ENCODE measurements at regions not wholly inside any gene's neighbourhood (a gene's known extent, or its start where the extent isn't known, plus 50 kb on each side); places are given as distances from the start of the nearest gene placed in this dataset.

DNA sequence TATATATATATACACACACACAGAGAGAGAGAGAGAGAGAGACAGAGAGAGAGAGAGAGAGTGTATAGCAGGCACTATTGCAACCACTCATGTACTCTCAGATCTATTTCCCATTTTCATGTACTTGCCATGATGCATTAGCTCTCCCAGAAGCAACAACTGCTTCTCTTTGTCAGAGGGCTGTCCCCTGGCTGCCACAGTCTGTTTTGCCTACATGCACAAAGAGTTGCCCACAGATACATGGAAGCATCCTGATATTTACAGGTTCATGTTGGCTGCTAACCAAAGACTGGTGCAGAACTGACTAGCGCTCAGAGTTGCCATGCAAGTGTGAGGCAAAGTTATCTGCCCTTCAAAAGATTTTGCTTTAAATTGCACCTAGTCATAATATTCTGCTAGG lies 469.3 kb upstream of the ZNF804A start:
- Histone ChIP-seq H3K9ac (ENCODE audit: low read length) (no peak overlapping the region), H3K9me3 (ENCODE audit: control insufficient read depth in 1 of 2, insufficient read depth in 1 of 2, low read depth in 1 of 2, low read length in 2 of 2) (no peaks in the 10 kb centered on the region), H3K4me1 (ENCODE audit: control insufficient read depth in 1 of 2, insufficient read depth in 2 of 2, low read length in 2 of 2) (no peaks in the 10 kb centered on the region), H3K27ac (ENCODE audit: low read depth, low read length) (no peak overlapping the region), H4K20me1 (ENCODE audit: insufficient read depth) (no peaks in the 10 kb centered on the region), H3K79me2 (ENCODE audit: insufficient read depth, low read length) (no peaks in the 10 kb centered on the region), H3K9me2 (ENCODE audit: insufficient read depth) (no peaks in the 10 kb centered on the region), H3K4me2 (ENCODE audit: low read length) (no peak overlapping the region), H3K36me3 (ENCODE audit: control insufficient read depth in 1 of 2, insufficient read depth in 2 of 2, low read length in 2 of 2) (no peaks in the 10 kb centered on the region), H3K27me3 (ENCODE audit: insufficient read depth, low read length) (no peaks in the 10 kb centered on the region), H3K4me3 (replicated peaks in 1 of 2; ENCODE audit: low read depth in 1 of 2, low read length in 2 of 2) (no peak overlapping the region), H2AFZ (ENCODE audit: low read depth, low read length, poor library complexity, severe bottlenecking) (no peak overlapping the region)
- ChIA-PET POLR2A (no interaction called here), CTCF (no interaction called here), RAD21 (ENCODE audit: low non-redundant PET in 1 of 2, low total read pairs in 2 of 2, uncharacterized antibody in 2 of 2, unreplicated experiment in 2 of 2) (no interaction called here)
- DNase-seq (ENCODE audit: low read depth, low spot score) = no peak
- BruUV-seq (replicated peaks) = no TSS peak
- ATAC-seq = no peak
- intact Hi-C loops (cut with micrococcal nuclease) = no loop called here
- TF ChIP-seq, protein P1, sequence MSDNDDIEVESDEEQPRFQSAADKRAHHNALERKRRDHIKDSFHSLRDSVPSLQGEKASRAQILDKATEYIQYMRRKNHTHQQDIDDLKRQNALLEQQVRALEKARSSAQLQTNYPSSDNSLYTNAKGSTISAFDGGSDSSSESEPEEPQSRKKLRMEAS (IDR thresholded peaks at IDR 0.05) = no peak
- TF ChIP-seq ELF1 (IDR thresholded peaks at IDR 0.05; ENCODE audit: borderline replicate concordance, low read depth) (no peak), ZNF274 (IDR thresholded peaks at IDR 0.05; ENCODE audit: low read depth, low read length) (no peak), POLR2A (IDR thresholded peaks at IDR 0.05; ENCODE audit: borderline replicate concordance, extremely low read depth, insufficient read depth, insufficient read length) (no peak), RAD21 (IDR thresholded peaks at IDR 0.05; ENCODE audit: low read depth) (no peak), EZH2 (IDR thresholded peaks at IDR 0.05) (no peak), YY1 (IDR thresholded peaks at IDR 0.05; ENCODE audit: extremely low read depth, insufficient replicate concordance, low read depth, low read length) (no peak), SIN3A (IDR thresholded peaks at IDR 0.05; ENCODE audit: low read depth) (no peak), REST (IDR thresholded peaks at IDR 0.05; ENCODE audit: low read depth) (no peak), EZH2phosphoT487 (IDR thresholded peaks at IDR 0.05; ENCODE audit: borderline replicate concordance) (no peak), CEBPB (IDR thresholded peaks at IDR 0.05; ENCODE audit: low read depth) (no peak), SP1 (IDR thresholded peaks at IDR 0.05; ENCODE audit: low read depth) (no peak), FOSL1 (IDR thresholded peaks at IDR 0.05; ENCODE audit: low read depth) (no peak), CBX3 (IDR thresholded peaks at IDR 0.05; ENCODE audit: low read depth) (no peak), POLR2AphosphoS5 (IDR thresholded peaks at IDR 0.05; ENCODE audit: low read depth, low read length) (no peak), SRF (IDR thresholded peaks at IDR 0.05; ENCODE audit: low read depth) (no peak), ZFX (IDR thresholded peaks at IDR 0.05) (no peak), JUND (IDR thresholded peaks at IDR 0.05) (no peak)
- TF ChIP-seq, protein P2, sequence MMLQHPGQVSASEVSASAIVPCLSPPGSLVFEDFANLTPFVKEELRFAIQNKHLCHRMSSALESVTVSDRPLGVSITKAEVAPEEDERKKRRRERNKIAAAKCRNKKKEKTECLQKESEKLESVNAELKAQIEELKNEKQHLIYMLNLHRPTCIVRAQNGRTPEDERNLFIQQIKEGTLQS (IDR thresholded peaks at IDR 0.05) = no peak
- TF ChIP-seq, protein P3, sequence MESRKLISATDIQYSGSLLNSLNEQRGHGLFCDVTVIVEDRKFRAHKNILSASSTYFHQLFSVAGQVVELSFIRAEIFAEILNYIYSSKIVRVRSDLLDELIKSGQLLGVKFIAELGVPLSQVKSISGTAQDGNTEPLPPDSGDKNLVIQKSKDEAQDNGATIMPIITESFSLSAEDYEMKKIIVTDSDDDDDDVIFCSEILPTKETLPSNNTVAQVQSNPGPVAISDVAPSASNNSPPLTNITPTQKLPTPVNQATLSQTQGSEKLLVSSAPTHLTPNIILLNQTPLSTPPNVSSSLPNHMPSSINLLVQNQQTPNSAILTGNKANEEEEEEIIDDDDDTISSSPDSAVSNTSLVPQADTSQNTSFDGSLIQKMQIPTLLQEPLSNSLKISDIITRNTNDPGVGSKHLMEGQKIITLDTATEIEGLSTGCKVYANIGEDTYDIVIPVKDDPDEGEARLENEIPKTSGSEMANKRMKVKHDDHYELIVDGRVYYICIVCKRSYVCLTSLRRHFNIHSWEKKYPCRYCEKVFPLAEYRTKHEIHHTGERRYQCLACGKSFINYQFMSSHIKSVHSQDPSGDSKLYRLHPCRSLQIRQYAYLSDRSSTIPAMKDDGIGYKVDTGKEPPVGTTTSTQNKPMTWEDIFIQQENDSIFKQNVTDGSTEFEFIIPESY (IDR thresholded peaks at IDR 0.05; ENCODE audit: extremely low read depth, insufficient replicate concordance, low read length) = no peak
